NCI-H1436 (cell line): ENCODE measurements at regions not wholly inside any gene's neighbourhood (a gene's known extent, or its start where the extent isn't known, plus 50 kb on each side); places are given as distances from the start of the nearest gene placed in this dataset.

Experiments used
- DNase-seq: peaks from one replicate; lab custom pipeline; 2025; lab: John Stamatoyannopoulos, UW

DNA sequence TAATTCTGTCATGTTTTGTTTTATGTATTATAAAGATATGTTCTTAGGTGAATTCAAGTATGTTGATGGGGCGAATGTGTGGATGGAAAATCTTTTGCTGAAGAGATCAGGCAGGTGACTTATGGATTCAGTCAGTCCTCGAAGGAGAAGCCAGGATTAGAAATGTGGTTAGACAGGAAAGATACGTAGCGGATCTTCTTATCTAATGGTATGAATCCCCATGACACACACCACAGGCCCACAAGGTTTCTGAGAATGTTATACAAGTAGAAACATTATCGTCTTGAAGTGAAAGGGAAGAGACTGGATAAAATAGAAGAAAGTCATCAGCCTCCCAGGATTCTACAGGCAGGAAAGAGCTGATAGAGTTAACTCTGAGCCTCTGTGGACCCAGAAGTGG lies 69.0 kb upstream of the RFXAP start:
- DNase-seq: no peak

DNA sequence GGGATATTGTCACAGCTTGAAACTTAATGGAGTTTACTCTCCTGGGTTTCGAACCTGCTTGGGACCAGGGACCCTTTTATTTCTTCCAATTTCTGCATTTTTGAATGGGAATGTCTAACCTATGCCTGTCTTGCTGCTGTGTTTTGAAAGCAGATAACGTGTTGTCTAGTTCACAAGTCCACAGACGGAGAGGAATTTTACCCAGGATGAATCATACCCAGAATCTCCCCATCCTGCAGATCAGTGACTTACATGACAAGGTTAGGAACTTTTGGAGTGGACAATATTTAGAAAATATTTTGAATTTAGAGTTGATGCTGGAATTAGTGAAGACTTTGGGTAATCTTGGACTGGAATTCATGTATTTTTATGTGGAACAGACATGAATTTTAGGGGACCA lies 68.6 kb upstream of the RFXAP start:
- DNase-seq: no peak

- no peak for DNase-seq
Observed at GRCh38 chr13:36750946-36751345, 68.1 kb upstream of the RFXAP start.

GRCh38 chr13:36752673-36753072 lies 66.3 kb upstream of the RFXAP start:
- no peak for DNase-seq

DNA sequence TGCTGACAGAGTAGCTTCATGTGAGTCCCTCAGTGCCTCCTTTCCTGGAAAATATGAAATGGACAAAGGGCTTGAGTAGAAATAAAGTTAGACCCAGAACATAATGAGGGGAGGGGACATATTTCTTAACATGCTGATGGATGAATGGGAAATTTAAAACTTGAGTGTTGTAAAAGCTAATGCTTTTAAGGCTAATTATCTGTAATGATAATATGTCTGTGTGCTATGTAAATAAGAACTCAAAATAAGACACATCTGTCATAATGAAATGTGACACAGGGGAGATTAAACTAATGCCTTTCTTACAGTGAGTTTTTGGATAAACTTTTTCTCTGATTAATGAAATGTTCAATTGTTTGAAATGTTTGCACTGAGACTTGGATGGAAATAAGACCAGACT lies 65.8 kb upstream of the RFXAP start:
- no peak for DNase-seq

GRCh38 chr13:36758345-36758744 lies 60.7 kb upstream of the RFXAP start:
- peak; percentile 27 for DNase-seq

GRCh38 chr13:36763126-36763722 lies 55.8 kb upstream of the RFXAP start:
- no peak for DNase-seq

GRCh38 chr13:36764536-36764935 lies 54.5 kb upstream of the RFXAP start:
- no peak for DNase-seq

DNA sequence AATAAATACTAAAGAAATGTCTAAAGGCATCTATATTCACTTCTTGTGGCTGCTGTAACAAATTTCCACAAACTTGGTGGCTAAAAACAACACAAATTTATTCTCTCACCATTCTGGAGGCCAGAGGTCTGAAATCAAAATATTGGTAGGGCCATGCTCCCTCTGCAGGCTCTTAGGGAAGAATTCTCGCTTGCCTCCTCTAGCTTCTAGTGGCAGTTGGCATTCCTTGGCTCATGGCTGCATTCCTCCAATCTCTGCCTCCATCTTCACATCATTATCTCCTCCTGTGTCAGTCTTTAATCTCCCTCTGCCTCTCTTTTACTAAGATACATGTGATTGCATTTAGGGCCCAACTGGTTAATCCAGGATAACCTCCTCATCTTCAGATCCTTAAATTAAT lies 54.1 kb upstream of the RFXAP start:
- DNase-seq: no peak

- DNase-seq: no peak
Observed at GRCh38 chr13:36766295-36766694, 52.7 kb upstream of the RFXAP start.

GRCh38 chr13:36767276-36767675 lies 51.7 kb upstream of the RFXAP start:
- no peak for DNase-seq

- no peak for DNase-seq
Observed at GRCh38 chr13:36769126-36769525, 49.9 kb upstream of the RFXAP start.
